A549 (cell line): ENCODE measurements at regions not wholly inside any gene's neighbourhood (a gene's known extent, or its start where the extent isn't known, plus 50 kb on each side); places are given as distances from the start of the nearest gene placed in this dataset.

ENCODE experiments used
- CTCF ChIP-seq: fragments of >200 bp; sonication (Bioruptor Twin); formaldehyde crosslinking; IDR thresholded peaks from 3 replicates; pipeline ENCODE4 v1.5.1; 2016
- JUN ChIP-seq, 2 experiments: fragments of >200 bp; sonication (Bioruptor Twin); formaldehyde crosslinking; IDR thresholded peaks; 2 replicates in 1 of 2; 3 replicates in 1 of 2; pipeline ENCODE4 v1.6.1; 2016 to 2017
- MAZ ChIP-seq: fragments of 150-350 bp; IDR thresholded peaks from 2 replicates; pipeline ENCODE4 v1.6.1; 2014; ENCODE audit warnings: antibody characterized with exemption, low read depth, low read length, borderline replicate concordance
- NR3C1 ChIP-seq: fragments of >200 bp; sonication (Bioruptor Twin); formaldehyde crosslinking; IDR thresholded peaks from 3 replicates; pipeline ENCODE4 v1.6.1; 2017
- POLR2A ChIP-seq: IDR thresholded peaks from 2 replicates; pipeline ENCODE4 v1.6.1; 2012; ENCODE audit warnings: mild to moderate bottlenecking, low read length

GRCh38 chr2:120677696-120678247, 57.9 kb upstream of the GLI2 start:
- TF ChIP-seq CTCF: no peak
- TF ChIP-seq POLR2A: no peak
- no peak for TF ChIP-seq MAZ
- no peak for TF ChIP-seq JUN (IDR thresholded peaks at IDR 0.05)
- TF ChIP-seq NR3C1: no peak
